Kidney tubule cell (primary cell): ENCODE measurements at regions not wholly inside any gene's neighbourhood (a gene's known extent, or its start where the extent isn't known, plus 50 kb on each side); places are given as distances from the start of the nearest gene placed in this dataset.

Source experiments
- DNase-seq: peaks from one replicate; pipeline ENCODE4 v3.0.0-alpha.2; 2018; ENCODE audit warnings: low spot score

DNA sequence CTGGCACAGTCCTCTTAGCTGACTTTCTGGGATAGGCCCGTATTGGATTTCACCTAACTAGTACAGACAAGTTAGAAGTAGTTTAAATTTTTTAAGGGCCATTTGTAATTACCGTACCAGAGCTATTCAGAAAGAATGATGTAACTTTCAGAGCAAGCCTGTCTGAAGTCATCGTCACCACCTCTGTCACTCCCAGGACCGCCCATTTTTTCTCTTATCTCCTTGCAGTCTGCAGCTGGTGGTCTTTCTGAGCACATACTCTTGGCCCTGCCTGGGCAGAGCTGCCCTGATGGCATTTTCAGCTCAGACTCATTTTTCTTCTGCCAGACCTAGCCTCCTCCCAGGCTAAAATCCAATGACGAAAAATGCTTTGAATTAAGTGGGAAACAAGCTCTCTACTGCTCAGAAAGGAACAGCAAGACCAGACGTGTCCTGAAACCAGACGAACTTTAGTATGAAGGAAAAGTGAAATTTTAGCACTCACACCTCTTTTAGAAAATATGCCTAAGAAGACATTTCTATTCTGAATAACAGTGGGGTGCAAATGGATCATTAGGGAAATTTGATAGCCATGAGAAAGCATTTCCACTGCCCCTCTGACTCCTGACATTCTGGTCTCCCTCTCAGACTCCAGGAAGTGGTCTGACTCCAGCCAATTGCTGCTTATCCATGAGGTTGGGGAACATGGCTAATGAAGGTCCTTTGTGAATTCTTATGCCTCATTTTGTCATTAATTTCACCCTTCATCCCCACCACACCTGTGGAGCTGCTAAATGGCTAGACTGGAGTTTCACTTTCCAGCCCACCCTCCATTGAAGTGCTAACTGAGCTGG, 162.4 kb upstream of the GYPA start:
- DNase-seq = no peak

DNA sequence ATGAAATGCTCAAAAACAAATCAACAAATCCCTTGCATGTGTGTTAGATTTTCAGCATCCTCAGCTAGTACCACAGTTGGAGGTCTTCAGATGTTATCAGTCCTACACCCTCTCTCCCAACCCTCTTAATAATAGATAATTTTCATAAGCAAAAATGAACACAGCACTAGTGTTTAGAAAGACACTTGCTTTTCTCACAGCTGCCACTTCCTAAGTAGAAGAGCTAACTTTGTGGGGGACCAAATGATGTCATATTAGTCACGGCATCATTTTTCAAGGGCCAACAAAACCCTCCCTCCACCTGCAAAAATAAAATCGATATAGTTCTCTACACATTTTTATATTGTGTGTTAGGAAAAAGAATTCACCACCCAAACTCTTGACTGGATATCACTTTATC, 163.5 kb upstream of the GYPA start:
- no peak for DNase-seq

DNA sequence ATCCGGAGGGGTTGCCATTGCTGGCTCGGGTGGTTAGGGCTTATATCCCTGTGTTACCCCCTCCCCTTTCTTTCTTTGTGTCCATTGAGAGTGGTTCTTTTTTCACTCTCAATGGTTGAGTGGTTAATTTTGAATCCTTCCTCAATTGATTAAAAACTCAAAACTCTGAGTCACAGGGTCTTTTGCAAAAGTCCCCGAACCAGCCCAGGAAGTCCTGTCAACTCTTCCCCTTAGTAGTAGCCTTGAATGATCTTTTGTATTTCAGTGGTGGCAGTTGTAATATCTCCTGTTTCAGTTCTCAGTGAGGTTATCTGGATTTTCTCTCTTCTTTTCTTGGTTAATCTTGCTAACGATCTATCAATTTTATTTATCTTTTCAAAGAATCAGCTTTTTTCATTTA, 170.0 kb upstream of the GYPA start:
- DNase-seq = no peak

DNA sequence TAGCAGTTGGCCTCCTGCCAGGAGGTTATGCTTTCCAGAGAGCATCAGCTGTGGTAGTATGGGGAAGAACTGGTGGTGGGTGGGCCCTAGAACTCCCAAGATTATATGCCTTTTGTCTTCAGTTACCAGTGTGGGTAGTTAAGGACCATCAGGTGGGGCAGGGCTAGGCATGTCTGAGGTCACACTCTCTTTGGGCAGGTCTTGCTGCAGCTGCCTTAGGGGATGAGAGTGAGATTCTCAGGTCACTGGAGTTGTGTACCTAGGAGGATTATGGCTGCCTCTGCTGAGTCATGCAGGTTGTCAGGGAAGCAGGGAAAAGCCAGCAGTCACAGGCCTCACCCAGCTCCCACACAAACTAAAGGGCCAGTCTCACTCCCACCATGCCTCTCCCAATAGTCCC, 172.9 kb upstream of the GYPA start:
- DNase-seq = peak; percentile 19

DNA sequence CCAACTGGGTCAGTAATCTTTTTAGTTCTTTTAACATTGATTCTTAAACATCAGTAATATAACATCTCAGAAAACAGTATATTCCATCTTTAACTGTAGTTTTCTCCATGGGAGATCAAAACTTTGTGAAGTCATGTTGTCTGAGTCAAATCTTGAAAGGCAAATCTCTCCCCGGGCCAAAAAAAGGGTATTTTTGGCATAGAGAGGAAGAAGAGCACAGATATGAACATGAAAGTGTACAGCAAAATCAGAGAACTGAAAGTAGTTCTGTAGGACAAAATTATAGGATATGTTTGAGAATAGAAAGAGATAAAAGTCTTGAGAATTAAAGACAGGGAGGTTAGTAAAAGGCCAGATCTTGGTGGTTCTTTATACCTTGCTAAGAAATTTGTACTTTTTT, 176.4 kb upstream of the GYPA start:
- DNase-seq = no peak

DNA sequence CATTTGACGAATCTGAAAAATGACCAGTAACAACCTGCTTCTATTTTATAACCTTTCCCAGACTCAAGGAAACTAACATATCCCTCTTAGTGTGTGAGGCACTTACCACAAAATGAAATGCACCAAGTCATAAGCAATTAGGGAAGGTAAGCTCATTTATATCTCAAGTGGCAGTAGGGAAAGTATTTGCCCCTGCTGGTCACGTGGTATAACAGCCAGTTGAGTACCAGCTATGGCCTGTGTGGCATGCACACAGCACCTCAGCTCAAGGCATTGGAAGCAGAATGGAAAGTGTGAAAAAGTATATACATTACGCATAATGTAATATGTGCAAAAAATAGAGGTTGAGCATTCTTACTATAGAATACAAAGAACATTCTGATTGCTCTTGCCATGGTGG, 178.3 kb upstream of the GYPA start:
- DNase-seq = no peak

DNA sequence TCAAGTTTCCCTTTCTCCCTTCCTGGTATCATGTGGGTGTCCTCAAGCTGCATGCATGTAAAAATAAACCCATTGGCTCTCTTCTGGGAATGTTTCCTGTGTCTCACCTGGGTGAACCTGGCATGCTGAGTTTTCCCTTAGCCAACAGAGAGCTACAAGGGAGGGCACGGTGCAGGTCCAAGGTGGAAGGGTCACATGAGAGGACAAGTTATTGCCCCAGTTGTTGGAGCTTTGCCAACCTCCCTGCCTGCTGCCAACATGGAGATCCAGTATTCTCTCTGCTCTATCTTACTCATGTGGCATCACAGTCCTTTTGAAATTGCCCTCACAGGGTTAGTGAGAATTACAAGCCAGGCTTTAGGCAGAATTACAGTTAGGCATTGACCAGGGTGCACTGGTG, 196.1 kb upstream of the GYPA start:
- peak; percentile 32 for DNase-seq

DNA sequence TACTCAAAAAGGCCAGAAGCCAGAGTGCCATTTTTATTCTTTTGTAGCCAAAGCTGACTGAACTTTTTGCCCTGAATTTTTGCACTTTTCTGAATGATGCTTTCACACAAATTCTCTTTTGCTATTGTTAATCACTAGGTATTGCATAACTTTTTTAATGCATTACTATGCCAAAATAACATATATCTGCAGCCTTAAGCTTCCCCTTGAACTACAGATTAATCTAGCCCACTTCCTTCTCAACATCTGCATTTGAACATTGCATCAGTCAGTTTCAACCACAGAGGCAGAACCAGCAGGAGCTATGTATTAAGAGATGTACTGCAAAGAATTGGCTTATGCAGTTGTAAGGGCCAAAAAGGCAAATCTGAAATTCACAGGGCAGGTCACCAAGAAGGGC, 197.6 kb upstream of the GYPA start:
- no peak for DNase-seq

DNA sequence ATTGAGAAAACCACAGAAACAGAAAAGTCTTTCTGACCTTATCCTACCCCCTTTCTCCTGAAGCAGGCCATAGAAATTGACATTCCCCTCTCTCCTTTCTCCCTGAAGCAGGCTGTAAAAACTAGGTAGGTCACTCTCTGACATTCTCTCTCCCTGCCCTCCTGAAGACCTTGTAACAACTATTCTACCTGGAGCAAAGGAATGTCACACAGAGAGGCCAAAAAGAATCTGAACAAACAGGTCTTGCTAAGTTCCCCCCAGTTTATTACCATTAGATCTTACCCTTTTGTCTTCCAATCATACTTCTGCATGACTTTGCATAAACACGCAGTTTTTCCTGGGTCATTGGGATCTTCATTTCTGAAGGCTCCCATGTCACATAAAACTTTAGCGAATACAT, 198.3 kb upstream of the GYPA start:
- peak; percentile 14 for DNase-seq

DNA sequence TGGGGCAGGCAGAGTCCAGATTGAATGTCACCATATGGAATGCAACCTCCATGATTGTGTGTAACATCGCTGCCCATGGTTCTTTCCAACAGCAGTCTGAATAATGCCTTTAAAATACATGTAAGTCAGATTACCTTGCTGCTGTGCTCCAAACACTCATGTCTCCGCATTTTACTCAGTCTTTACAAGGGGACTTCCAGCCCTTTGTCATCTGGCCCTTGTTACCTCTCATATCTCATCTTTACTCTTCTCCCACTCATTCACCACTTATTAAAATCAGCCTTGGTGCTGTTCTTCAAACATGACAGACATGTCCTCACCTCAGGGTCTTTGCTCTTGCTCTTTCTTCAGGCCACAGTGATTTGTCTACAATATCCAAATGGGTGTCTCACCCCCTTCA, 200.4 kb upstream of the GYPA start:
- DNase-seq = no peak

DNA sequence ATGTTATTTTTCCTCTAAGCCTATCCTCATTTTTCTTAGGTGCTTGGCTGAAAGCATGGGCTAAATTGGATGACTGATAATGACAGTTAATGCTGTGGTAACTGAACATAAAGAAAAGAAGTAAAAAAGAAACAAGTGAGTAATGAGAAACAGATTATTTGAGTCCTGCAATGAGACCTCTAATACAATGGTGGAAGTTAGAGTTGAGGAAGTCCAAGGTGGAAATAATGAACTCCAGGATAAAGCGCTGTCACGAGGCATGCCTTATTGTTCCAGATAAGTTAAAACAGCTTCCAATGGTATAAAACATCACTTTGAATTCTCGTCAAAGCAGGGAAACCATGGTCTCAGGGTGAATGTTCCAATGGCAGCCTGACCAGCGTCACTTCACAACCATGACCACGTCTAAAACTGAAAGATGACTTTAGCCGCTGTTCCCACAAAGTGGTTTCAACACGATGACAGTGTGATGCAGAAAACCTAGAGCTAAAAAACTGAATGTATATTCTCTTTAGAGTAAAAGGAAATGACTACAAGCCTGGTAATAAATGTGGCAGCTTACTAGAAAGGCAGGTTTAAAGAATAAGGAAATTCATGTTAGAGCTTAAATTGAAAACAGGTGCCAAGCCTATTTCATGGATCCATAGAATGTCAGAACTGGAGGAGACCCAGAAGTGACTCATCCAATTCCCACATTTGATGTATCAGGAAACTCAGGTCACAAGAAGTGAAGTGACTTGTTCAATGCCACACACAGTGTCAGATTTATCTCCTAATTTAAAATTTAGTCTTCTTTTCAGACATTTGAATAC, 202.6 kb upstream of the GYPA start:
- no peak for DNase-seq

DNA sequence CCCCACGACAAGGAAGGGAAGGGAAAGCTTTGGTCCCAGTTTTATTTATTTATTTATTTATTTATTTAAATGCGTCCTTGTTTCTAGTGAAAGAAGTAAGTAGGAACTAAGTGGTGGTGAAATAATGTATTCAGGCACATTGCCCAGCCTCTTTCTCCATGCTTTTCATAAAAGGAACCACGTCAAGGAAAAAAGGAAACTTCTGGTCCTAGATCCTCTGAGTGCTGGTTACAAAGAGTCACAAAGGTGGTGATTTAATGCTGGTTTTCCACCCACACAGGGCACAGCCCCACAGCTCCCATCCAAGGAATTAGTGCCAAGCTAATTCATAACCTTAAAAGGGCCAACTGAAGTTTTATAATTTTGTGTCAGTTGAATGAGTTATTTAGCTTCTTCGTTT, 206.6 kb upstream of the GYPA start:
- DNase-seq = no peak

DNA sequence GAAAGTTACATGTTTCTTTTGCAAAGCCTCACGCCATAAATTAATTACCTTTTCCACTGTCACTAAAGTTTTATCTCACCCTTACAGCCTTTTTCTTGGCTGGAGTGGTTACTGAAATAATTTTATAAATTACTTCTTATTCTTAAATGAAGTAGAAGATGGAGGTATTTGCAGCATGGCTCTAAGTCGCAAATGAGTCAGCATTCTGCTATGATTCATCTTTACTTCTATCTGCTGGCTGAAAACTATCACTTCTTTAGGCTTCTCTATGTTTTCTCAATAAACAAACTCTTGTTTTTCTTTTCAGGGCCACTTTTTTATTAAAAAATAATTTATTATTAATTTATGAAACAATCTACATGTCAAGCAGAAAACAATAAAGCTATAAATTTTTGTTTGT, 210.2 kb upstream of the GYPA start:
- DNase-seq = peak; percentile 12

DNA sequence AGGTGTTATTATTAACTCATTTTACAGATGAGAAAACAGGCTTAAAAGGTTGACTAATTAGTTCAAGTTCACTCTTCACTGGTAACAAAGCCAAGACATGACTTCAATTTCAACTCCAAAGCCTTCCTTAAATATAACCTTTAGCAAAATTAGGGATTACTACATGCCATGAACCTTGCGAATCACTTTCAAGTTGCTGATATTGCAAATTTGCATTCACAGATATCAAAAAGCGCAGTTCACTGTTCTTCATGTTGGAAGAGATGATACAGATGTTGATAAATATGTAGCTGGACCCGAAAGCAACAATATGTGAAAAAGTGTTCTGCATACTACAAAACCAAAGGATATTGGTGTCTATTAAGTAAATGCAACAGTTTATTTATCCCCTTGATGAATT, 210.8 kb upstream of the GYPA start:
- no peak for DNase-seq

DNA sequence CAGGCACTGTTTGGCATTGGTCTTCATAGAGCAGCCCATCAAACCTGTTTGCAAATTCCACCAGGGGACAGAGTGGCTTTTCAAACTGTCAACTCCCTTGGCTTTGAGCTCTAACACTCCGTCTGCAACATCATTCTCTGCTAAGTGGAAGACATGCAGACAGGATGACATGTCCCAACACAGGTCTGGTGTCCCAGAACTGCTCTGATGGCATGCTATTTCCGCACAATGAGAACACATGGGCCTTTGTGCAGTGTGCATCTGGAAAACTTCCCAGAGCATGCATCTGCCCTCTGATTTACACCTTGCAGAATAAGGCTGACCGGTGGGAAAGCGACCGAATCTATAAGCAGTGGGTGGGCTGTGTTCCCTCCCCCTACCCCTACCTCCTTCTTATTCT, 212.8 kb upstream of the GYPA start:
- DNase-seq = no peak

DNA sequence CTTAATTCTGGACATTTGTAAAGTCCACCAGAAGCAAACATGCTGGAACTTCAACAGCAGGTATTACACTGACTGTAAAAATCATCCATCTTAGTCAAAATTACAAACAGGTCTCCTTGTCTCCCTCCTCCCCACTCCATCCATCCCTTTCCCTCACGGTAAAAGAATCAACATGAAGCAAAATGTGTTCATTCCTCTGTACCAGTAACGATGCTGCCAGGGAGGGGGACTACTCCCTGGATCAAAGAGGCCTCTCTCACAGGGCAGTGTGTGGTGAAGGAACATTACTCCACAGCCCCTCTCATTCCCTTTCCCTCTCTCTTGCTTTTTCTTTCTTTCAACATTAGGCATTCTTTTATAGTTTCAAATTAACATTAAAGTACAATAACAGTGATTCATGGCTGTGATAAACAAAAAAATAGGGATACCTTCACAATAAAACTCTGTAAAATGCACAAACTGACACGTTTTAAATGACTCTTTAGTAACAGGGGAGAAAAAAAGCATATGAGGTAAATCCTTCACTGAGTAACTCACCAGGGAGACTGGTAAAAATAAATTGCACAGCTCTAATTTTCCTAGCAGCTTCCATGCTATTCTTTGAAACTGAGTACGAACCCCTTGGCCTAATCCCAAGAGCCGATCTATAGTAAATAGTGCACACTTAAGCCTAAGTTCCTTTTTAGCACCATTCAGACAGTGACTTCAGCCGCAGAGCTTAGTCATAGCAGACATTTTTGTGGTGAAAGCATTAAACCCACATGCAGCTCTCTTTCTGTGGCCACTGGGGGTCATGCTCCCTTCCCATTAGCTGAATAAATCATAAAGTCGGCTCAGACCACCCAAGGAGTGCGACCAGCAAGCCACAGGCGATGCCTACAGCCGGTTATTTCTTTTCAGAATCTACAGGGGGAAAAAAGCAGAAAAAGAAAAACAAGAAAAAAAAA, 215.6 kb upstream of the GYPA start:
- peak; percentile 90 for DNase-seq

DNA sequence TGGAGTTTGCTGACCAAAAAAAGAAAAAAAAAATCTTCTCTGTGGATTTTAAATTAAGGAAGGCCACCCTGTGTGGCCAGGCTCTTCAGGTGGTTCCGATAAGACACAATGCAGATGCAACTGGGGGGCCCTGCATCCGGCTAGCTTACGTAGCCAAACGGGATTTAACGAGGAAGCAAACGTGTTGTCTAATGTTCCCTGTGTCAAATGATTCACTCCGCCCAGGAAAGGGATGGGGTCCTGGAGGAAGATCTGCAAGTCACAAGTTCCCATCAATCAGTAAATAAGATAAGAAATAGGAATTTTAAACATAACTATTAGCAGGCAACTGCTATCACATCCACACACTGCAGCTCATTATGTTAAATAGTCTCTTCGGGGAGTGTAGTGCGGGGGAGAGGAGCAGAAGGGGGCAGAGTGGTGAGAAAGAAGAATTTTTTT, 216.4 kb upstream of the GYPA start:
- DNase-seq = no peak

DNA sequence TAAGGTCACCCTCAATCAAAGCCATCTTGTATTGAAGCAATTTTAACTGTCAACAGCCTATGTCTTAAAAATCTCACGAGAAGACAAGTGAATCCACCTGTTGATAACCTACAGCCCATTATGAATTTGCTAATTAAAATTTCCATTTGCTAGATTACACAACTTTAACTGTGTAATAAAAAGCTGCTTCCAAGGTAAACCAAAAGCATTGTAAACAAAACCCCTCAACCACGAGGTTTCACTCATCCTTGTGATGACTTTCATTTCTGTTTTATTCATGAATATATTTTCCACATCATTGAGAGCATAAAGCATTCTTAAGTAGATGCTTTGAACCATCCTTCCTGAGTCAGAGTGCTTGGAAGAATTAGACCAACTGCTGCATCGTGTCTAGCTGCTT, 217.5 kb upstream of the GYPA start:
- peak; percentile 65 for DNase-seq

DNA sequence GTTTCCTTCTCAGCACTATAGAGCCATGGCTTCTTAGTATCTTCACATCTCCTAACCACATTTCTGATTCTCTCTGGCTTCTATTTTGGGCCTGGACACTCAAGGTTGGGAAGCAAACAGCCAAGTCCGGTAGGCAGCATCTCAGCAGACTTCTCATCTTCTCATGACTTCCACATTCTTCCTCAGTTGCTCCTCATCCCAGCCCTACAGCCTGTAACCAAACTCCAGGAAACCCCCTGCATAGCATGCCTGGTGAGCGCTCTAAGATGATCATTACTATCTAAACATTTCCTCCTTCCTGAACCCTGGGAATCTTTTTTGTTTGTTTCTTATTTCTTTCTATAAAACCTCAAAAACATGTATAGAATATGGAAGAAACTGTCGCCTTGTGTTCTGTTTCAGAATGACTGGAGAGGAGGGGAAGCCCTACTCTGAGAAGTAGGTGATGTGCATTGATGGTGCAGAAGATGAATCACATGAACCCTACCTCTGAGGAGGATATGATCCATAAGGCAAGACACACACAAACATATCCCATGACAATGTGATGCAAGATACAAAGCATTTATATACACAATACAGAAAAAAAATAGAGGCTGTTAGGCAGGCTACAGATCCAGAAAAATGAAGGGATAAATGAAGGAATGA, 219.8 kb upstream of the GYPA start:
- peak; percentile 43 for DNase-seq

DNA sequence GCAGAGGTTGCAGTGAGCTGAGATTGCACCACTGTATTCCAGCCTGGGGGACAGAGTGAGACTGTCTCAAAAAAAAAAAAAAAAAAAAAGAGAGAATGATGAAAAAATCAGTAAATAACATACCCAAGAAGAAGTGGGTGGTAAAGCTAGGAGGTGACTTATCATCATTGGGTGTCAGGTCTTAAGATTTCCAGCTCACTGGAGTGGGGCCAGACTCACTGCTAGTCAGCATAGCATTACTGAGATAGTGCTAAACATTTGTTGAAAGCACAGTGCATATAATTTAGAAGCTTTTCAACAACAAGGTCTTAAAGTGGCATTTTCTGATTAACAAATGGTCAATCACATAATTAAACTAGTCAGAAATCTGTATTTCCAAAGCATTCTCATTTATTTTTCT, 221.8 kb upstream of the GYPA start:
- DNase-seq = peak; percentile 17

DNA sequence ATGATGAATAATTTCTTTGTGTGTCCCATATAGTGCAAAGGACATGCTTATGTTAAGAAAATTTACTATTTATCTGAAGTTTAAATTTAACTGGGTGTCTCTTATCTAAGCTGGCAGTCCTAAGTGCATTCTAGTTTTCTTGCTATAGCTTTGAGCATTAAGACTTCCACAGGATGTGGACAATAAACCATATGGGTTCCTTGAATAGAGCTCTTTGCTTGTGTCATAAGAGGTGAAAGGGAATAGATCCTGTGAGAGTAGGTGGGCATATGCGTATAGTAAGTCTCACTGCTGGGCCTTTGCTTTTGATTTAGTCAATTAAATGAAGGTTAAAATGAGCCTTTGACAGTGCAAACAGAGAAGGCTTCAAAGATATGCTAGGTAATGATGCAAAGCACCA, 223.4 kb upstream of the GYPA start:
- DNase-seq = no peak

DNA sequence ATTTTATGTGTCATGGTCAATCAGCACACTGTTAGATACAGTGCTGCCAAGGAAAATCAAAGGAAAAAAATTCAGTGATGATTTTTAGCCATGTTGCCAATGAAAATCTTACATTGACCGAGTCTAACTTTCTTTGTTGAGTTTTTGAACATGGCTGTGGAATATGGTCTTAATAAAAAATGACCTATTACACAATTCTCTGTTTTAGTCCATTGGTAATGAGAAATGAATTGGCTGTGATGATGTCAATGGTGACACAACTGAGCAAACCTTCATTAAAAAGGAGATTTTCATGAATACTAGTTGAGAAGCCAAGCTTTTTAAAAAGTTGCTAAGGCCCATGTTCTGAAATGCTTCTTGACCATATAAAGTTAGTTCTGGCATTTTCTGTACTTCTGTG, 225.9 kb upstream of the GYPA start:
- DNase-seq = no peak
